Liver (tissue), 8 donors: ENCODE measurements at regions not wholly inside any gene's neighbourhood (a gene's known extent, or its start where the extent isn't known, plus 50 kb on each side); places are given as distances from the start of the nearest gene placed in this dataset.

Experiments
- DNase-seq: peaks from one replicate; pipeline ENCODE4 v3.0.0-alpha.2; 2017; ENCODE audit warnings: low spot score
- H3K27ac ChIP-seq, 2 donors: one replicate each; pipeline ENCODE4 v1.7.0; 2013; ENCODE audit warnings: inconsistent platforms in 2 of 2, low read length in 2 of 2, control low read depth in 1 of 2, low read depth in 1 of 2, mild to moderate bottlenecking in 1 of 2
- H3K27me3 ChIP-seq, 4 donors: one replicate each; pipeline versions ENCODE4 v1.6.1 to v1.7.0; 2013; ENCODE audit warnings: low read length in 3 of 4, inconsistent platforms in 1 of 4, mild to moderate bottlenecking in 1 of 4, moderate library complexity in 1 of 4; ENCODE audit not compliant: control insufficient read depth in 4 of 4, insufficient read depth in 4 of 4
- H3K36me3 ChIP-seq, 4 donors: one replicate each; pipeline versions ENCODE4 v1.6.1 to v1.7.0; 2013; ENCODE audit warnings: low read length in 3 of 4, mild to moderate bottlenecking in 3 of 4, low read depth in 1 of 4, moderate library complexity in 1 of 4; ENCODE audit not compliant: control insufficient read depth in 4 of 4, insufficient read depth in 3 of 4
- H3K4me1 ChIP-seq, 4 donors: one replicate each; pipeline versions ENCODE4 v1.6.1 to v1.7.0; 2013; ENCODE audit warnings: low read length in 3 of 4, mild to moderate bottlenecking in 3 of 4, moderate library complexity in 1 of 4; ENCODE audit not compliant: control insufficient read depth in 4 of 4, insufficient read depth in 4 of 4
- H3K4me3 ChIP-seq, 3 donors: one replicate each; pipeline versions ENCODE4 v1.6.1 to v1.7.0; 2013; ENCODE audit warnings: low read length in 3 of 3, control low read depth in 1 of 3, low read depth in 1 of 3, mild to moderate bottlenecking in 1 of 3
- H3K9ac ChIP-seq, 2 donors: one replicate each; pipeline ENCODE4 v1.7.0; 2013; ENCODE audit warnings: low read length in 2 of 2, mild to moderate bottlenecking in 2 of 2, moderate library complexity in 2 of 2, control low read depth in 1 of 2, low read depth in 1 of 2
- H3K9me3 ChIP-seq, 4 donors: one replicate each; pipeline versions ENCODE4 v1.6.1 to v1.7.0; 2013; ENCODE audit warnings: low read length in 3 of 4; ENCODE audit not compliant: control insufficient read depth in 4 of 4
- EGR1 ChIP-seq, 2 donors: IDR thresholded peaks; 2 replicates each; pipeline ENCODE4 v1.6.1; 2016 to 2018; ENCODE audit warnings: antibody characterized with exemption in 2 of 2, low read depth in 2 of 2
- FOXA1 ChIP-seq: IDR thresholded peaks from 2 replicates; pipeline ENCODE4 v1.6.1; 2016; ENCODE audit warnings: antibody characterized with exemption
- FOXA2 ChIP-seq: IDR thresholded peaks from 2 replicates; pipeline ENCODE4 v1.6.1; 2016; ENCODE audit warnings: antibody characterized with exemption
- GABPA ChIP-seq, 2 donors: IDR thresholded peaks in 1 of 2; conservative IDR thresholded peaks in 1 of 2; 2 replicates each; pipeline ENCODE4 v1.6.1; 2016; ENCODE audit warnings: antibody characterized with exemption in 2 of 2, mild to moderate bottlenecking in 1 of 2, moderate library complexity in 1 of 2
- HNF4A ChIP-seq, 2 donors: conservative IDR thresholded peaks; 2 replicates each; pipeline ENCODE4 v1.6.1; 2016; ENCODE audit warnings: antibody characterized with exemption in 2 of 2, mild to moderate bottlenecking in 2 of 2
- HNF4G ChIP-seq: IDR thresholded peaks from 2 replicates; pipeline ENCODE4 v1.6.1; 2016; ENCODE audit warnings: antibody characterized with exemption
- JUND ChIP-seq, 2 donors: IDR thresholded peaks; 2 replicates each; pipeline ENCODE4 v1.6.1; 2016; ENCODE audit warnings: antibody characterized with exemption in 2 of 2
- NR2F2 ChIP-seq: IDR thresholded peaks from 2 replicates; pipeline ENCODE4 v1.6.1; 2016; ENCODE audit warnings: antibody characterized with exemption
- RAD21 ChIP-seq, 2 donors: IDR thresholded peaks; 2 replicates each; pipeline ENCODE4 v1.6.1; 2016; ENCODE audit warnings: antibody characterized with exemption in 2 of 2, mild to moderate bottlenecking in 2 of 2
- RXRA ChIP-seq, 2 donors: IDR thresholded peaks; 2 replicates each; pipeline ENCODE4 v1.6.1; 2017 to 2018; ENCODE audit warnings: antibody characterized with exemption in 2 of 2, mild to moderate bottlenecking in 1 of 2
- SP1 ChIP-seq: IDR thresholded peaks from 2 replicates; pipeline ENCODE4 v1.6.1; 2018; ENCODE audit warnings: antibody characterized with exemption, mild to moderate bottlenecking
- TAF1 ChIP-seq: conservative IDR thresholded peaks from 2 replicates; pipeline ENCODE4 v1.6.1; 2016; ENCODE audit warnings: antibody characterized with exemption, mild to moderate bottlenecking
- YY1 ChIP-seq: IDR thresholded peaks from 2 replicates; pipeline ENCODE4 v1.6.1; 2016; ENCODE audit warnings: antibody characterized with exemption, mild to moderate bottlenecking
- WGBS: extraction: QIAGEN DNeasy Blood & Tissue Kit; methylation state at CpG from one replicate; pipeline ENCODE4 v1.1.7; 2013; 5-methylcytosine and 5-hydroxymethylcytosine counted together
- TF ChIP-seq, protein P1 (sequence below): IDR thresholded peaks from 2 replicates; pipeline ENCODE4 v1.6.1; 2016; ENCODE audit warnings: antibody characterized with exemption
- TF ChIP-seq, protein P2 (sequence below): IDR thresholded peaks from 2 replicates; pipeline ENCODE4 v1.6.1; 2016; ENCODE audit warnings: antibody characterized with exemption
- TF ChIP-seq, protein P3 (sequence below): IDR thresholded peaks from 2 replicates; pipeline ENCODE4 v1.6.1; 2016; ENCODE audit warnings: antibody characterized with exemption, mild to moderate bottlenecking
- TF ChIP-seq, protein P4 (sequence below): fragments of 150-350 bp; IDR thresholded peaks from 2 replicates; pipeline ENCODE4 v1.5.1; 2017; ENCODE audit warnings: improper control_type of control experiment, low read depth, low read length; ENCODE audit not compliant: missing input control
- donor health status: healthy.
- donor health status: healthy.
- donor health status: healthy.
- donor health status: healthy.
- donor health status: healthy.

DNA sequence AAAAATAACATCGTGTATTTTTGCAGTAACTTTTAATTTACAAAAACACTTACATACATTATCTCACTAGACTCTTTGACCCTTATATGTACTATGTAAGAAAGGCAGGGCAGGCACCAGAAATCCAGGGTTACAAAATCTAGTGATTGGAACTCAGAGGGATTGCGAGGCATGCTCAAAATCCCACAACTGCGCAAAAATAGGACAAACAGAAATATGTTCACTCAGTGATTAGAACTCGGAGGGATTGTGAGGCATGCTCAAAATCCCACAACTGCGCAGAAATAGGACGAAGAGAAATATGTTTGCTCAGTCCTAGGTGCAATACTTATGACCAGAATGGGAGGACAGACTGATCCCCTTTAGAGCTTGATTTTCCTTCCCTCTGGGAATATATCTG lies 79.2 kb upstream of the TGFBR2 start:
- no peaks in the 10 kb centered on the region for H3K36me3 ChIP-seq
- WGBS: 94% methylated on average over 6 of the region's 6 CpGs
- H3K27ac ChIP-seq: peak overlapping the region in 1 of 2 donors; percentile 27
- no peaks in the 10 kb centered on the region for H3K9me3 ChIP-seq
- H3K4me3 ChIP-seq: no peak overlapping the region
- H3K4me1 ChIP-seq: peaks cover 4 to 7% (median 5%) of the 10 kb centered on the region in 4 donors
- TF ChIP-seq, protein P1, sequence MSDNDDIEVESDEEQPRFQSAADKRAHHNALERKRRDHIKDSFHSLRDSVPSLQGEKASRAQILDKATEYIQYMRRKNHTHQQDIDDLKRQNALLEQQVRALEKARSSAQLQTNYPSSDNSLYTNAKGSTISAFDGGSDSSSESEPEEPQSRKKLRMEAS: no peak
- TF ChIP-seq FOXA1 (no peak), NR2F2 (no peak), FOXA2 (no peak), TAF1 (no peak), HNF4A (conservative IDR thresholded peaks at IDR 0.05) (no peak), EGR1 (IDR thresholded peaks at IDR 0.05; ENCODE audit: low read depth in 2 of 2) (no peak), GABPA (IDR thresholded peaks at IDR 0.05 in 1 of 2, conservative IDR thresholded peaks at IDR 0.05 in 1 of 2) (no peak), YY1 (no peak)
- TF ChIP-seq, protein P2, sequence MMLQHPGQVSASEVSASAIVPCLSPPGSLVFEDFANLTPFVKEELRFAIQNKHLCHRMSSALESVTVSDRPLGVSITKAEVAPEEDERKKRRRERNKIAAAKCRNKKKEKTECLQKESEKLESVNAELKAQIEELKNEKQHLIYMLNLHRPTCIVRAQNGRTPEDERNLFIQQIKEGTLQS: no peak
- TF ChIP-seq, protein P3, sequence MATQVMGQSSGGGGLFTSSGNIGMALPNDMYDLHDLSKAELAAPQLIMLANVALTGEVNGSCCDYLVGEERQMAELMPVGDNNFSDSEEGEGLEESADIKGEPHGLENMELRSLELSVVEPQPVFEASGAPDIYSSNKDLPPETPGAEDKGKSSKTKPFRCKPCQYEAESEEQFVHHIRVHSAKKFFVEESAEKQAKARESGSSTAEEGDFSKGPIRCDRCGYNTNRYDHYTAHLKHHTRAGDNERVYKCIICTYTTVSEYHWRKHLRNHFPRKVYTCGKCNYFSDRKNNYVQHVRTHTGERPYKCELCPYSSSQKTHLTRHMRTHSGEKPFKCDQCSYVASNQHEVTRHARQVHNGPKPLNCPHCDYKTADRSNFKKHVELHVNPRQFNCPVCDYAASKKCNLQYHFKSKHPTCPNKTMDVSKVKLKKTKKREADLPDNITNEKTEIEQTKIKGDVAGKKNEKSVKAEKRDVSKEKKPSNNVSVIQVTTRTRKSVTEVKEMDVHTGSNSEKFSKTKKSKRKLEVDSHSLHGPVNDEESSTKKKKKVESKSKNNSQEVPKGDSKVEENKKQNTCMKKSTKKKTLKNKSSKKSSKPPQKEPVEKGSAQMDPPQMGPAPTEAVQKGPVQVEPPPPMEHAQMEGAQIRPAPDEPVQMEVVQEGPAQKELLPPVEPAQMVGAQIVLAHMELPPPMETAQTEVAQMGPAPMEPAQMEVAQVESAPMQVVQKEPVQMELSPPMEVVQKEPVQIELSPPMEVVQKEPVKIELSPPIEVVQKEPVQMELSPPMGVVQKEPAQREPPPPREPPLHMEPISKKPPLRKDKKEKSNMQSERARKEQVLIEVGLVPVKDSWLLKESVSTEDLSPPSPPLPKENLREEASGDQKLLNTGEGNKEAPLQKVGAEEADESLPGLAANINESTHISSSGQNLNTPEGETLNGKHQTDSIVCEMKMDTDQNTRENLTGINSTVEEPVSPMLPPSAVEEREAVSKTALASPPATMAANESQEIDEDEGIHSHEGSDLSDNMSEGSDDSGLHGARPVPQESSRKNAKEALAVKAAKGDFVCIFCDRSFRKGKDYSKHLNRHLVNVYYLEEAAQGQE: no peak
- TF ChIP-seq, protein P4, sequence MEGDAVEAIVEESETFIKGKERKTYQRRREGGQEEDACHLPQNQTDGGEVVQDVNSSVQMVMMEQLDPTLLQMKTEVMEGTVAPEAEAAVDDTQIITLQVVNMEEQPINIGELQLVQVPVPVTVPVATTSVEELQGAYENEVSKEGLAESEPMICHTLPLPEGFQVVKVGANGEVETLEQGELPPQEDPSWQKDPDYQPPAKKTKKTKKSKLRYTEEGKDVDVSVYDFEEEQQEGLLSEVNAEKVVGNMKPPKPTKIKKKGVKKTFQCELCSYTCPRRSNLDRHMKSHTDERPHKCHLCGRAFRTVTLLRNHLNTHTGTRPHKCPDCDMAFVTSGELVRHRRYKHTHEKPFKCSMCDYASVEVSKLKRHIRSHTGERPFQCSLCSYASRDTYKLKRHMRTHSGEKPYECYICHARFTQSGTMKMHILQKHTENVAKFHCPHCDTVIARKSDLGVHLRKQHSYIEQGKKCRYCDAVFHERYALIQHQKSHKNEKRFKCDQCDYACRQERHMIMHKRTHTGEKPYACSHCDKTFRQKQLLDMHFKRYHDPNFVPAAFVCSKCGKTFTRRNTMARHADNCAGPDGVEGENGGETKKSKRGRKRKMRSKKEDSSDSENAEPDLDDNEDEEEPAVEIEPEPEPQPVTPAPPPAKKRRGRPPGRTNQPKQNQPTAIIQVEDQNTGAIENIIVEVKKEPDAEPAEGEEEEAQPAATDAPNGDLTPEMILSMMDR: no peak
- H3K9ac ChIP-seq: peak overlapping the region in 1 of 2 donors; percentile 48
- no peak for DNase-seq
- H3K27me3 ChIP-seq: no peaks in the 10 kb centered on the region

DNA sequence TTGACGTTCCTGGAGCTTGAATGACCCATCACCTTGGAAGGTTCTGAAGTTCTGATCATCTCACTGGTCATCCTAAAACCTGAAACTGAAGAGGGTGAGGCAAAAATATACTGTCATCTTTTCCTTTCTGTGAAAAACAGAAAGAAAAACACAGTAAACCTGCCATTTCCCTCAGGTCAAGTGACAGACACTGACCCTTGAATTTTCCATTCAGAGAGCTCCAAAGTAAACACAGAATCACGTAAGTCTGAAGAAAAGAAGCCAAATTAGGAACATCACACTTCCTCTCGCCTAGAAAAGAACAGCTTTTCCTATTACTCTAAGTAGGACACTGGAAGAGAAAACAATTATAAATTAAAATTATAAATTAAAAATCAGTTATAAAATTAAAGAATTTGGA lies 78.7 kb upstream of the TGFBR2 start:
- H3K27ac ChIP-seq: peak overlapping the region in 1 of 2 donors; percentile 27
- H3K27me3 ChIP-seq: no peaks in the 10 kb centered on the region
- DNase-seq: no peak
- no peaks in the 10 kb centered on the region for H3K36me3 ChIP-seq
- WGBS: 27% methylated on average over 3 of the region's 3 CpGs
- H3K4me3 ChIP-seq: no peak overlapping the region
- no peaks in the 10 kb centered on the region for H3K9me3 ChIP-seq
- peak overlapping the region in 1 of 2 donors; percentile 48 for H3K9ac ChIP-seq
- peaks cover 4 to 7% (median 5%) of the 10 kb centered on the region in 4 donors for H3K4me1 ChIP-seq
- TF ChIP-seq, protein P2: peak; percentile 60
- TF ChIP-seq, protein P1: peak; percentile 80
- TF ChIP-seq, protein P4: no peak
- TF ChIP-seq EGR1 (IDR thresholded peaks at IDR 0.05; ENCODE audit: low read depth in 2 of 2) (peak; percentile 66 to 95), RXRA (IDR thresholded peaks at IDR 0.05) (peak; percentile 82 to 88), FOXA2 (peak; percentile 96), SP1 (peak; percentile 75), RAD21 (IDR thresholded peaks at IDR 0.05) (peak; percentile 62 to 68), JUND (IDR thresholded peaks at IDR 0.05) (peak; percentile 86 to 95), YY1 (peak; percentile 80), HNF4G (no peak), GABPA (IDR thresholded peaks at IDR 0.05 in 1 of 2, conservative IDR thresholded peaks at IDR 0.05 in 1 of 2) (no peak), FOXA1 (peak; percentile 96), TAF1 (no peak)
- TF ChIP-seq, protein P3: peak; percentile 49
